Upper lobe of left lung (tissue), 6 donors: ENCODE measurements at regions not wholly inside any gene's neighbourhood (a gene's known extent, or its start where the extent isn't known, plus 50 kb on each side); places are given as distances from the start of the nearest gene placed in this dataset.
"Not testable (repeated sequence)": the region's sequence is repeated elsewhere in the genome, so short reads cannot be mapped to it uniquely, and the experiment has no call there.

Source experiments
- ATAC-seq, 2 donors: fragments of 200-7000 bp; cut with Tn5 transposase; one replicate each; pipeline ENCODE4 v1.9.1; 2022; ENCODE audit warnings: mild to moderate bottlenecking in 2 of 2, moderate library complexity in 2 of 2; ENCODE audit not compliant: low FRiP score in 2 of 2
- DNase-seq, 2 donors: peaks; one replicate each; pipeline ENCODE4 v3.0.0-alpha.2; 2019 to 2020
- H3K27ac ChIP-seq, 4 donors: fragments of 200-600 bp; sonication (generic); one replicate each; pipeline ENCODE4 v1.5.1; 2016 to 2019
- H3K27me3 ChIP-seq, 4 donors: fragments of 200-600 bp; sonication (generic); one replicate each; pipeline ENCODE4 v1.5.1; 2017 to 2019
- H3K36me3 ChIP-seq, 4 donors: fragments of 200-600 bp; sonication (generic); one replicate each; pipeline ENCODE4 v1.5.1; 2016 to 2019
- H3K4me1 ChIP-seq, 4 donors: fragments of 200-600 bp; sonication (generic); one replicate each; pipeline ENCODE4 v1.5.1; 2018 to 2019
- H3K4me3 ChIP-seq, 4 donors: fragments of 200-600 bp; sonication (generic); one replicate each; pipeline ENCODE4 v1.5.1; 2017 to 2019; ENCODE audit warnings: mild to moderate bottlenecking in 2 of 4, moderate library complexity in 1 of 4
- H3K9me3 ChIP-seq, 4 donors: fragments of 200-600 bp; sonication (generic); one replicate each; pipeline ENCODE4 v1.5.1; 2018 to 2019
- EP300 ChIP-seq, 4 donors: sonication (generic); formaldehyde crosslinking; IDR thresholded peaks; one replicate each; pipeline ENCODE4 v1.5.1; 2017; ENCODE audit warnings: antibody characterized with exemption in 4 of 4, control low read depth in 2 of 4
- POLR2A ChIP-seq, 4 donors: fragments of 450-650 bp; IDR thresholded peaks; one replicate each; pipeline ENCODE4 v1.5.1; 2016 to 2017; ENCODE audit warnings: antibody characterized with exemption in 4 of 4, mild to moderate bottlenecking in 2 of 4
- POLR2AphosphoS5 ChIP-seq, 2 donors: sonication (generic); formaldehyde crosslinking; IDR thresholded peaks; one replicate each; pipeline ENCODE4 v1.5.1; 2017; ENCODE audit warnings: antibody characterized with exemption in 2 of 2
- WGBS, 2 donors: methylation state at CpG; one replicate each; pipeline ENCODE4 v1.1.5; 2017 to 2018; 5-methylcytosine and 5-hydroxymethylcytosine counted together
- TF ChIP-seq, protein P1 (sequence below), 6 experiments: fragments of 450-650 bp in 4 of 6; fragments of 200-600 bp in 2 of 6; sonication (generic) in 2 of 6; IDR thresholded peaks; one replicate each; pipeline ENCODE4 v1.5.1; 2016 to 2019; ENCODE audit warnings: antibody characterized with exemption in 6 of 6
- donor health status: DM: no; HTN: no; CAD: no; lungs with moderate emphysema.
- donor health status: DM: no; HTN: yes; CAD: no; lungs with severe emphysema.

DNA sequence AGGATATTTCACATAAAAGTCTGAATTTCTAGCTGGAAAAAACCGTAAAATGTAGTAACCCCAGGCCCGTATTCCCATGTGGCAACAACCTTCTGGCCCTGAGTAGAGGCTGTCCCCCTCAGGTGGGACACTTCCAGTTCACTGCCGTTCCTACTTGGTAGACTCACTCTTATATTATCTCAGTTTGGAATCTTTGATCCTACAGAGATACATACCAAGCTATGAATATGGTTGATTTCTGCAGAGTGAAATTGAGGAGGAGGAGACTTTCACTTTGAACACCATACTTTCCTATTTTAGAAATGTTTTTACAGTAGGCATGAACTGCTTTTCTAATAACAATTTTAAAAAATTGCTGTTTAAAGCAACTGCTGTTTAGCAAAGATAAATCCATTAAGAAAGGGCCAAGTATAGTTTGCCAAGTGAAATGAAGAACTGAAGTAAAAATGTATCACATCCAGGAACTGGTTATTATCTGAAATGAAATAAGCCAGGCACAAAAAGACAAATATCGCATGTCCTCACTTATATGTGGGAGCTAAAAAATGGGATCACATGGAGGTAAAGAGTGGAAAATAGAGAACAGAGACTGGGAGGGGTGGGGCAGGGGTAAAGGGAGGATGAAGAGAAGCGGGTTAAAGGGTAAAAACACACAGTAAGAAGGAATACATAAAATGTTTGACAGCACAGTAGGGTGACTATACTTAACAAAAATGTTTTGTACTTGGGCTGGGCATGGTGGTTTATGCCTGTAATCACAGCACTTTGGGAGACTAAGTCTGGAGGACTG lies 92.8 kb upstream of the METAP2 start:
- WGBS, 2 donors = 82 to 85% methylated on average over 5 of the region's 5 CpGs
- no peaks in the 10 kb centered on the region for H3K36me3 ChIP-seq
- no peak for ATAC-seq
- TF ChIP-seq, protein P1, sequence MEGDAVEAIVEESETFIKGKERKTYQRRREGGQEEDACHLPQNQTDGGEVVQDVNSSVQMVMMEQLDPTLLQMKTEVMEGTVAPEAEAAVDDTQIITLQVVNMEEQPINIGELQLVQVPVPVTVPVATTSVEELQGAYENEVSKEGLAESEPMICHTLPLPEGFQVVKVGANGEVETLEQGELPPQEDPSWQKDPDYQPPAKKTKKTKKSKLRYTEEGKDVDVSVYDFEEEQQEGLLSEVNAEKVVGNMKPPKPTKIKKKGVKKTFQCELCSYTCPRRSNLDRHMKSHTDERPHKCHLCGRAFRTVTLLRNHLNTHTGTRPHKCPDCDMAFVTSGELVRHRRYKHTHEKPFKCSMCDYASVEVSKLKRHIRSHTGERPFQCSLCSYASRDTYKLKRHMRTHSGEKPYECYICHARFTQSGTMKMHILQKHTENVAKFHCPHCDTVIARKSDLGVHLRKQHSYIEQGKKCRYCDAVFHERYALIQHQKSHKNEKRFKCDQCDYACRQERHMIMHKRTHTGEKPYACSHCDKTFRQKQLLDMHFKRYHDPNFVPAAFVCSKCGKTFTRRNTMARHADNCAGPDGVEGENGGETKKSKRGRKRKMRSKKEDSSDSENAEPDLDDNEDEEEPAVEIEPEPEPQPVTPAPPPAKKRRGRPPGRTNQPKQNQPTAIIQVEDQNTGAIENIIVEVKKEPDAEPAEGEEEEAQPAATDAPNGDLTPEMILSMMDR (IDR thresholded peaks at IDR 0.05) = no peak
- TF ChIP-seq EP300 (IDR thresholded peaks at IDR 0.05) (no peak), POLR2AphosphoS5 (IDR thresholded peaks at IDR 0.05) (no peak), POLR2A (IDR thresholded peaks at IDR 0.05) (no peak)
- H3K27ac ChIP-seq = no peak overlapping the region
- no peaks in the 10 kb centered on the region for H3K27me3 ChIP-seq
- no peak for DNase-seq
- peaks cover 5 to 11% (median 8%) of the 10 kb centered on the region in 4 donors for H3K4me1 ChIP-seq
- H3K4me3 ChIP-seq = no peak overlapping the region
- no peaks in the 10 kb centered on the region for H3K9me3 ChIP-seq

DNA sequence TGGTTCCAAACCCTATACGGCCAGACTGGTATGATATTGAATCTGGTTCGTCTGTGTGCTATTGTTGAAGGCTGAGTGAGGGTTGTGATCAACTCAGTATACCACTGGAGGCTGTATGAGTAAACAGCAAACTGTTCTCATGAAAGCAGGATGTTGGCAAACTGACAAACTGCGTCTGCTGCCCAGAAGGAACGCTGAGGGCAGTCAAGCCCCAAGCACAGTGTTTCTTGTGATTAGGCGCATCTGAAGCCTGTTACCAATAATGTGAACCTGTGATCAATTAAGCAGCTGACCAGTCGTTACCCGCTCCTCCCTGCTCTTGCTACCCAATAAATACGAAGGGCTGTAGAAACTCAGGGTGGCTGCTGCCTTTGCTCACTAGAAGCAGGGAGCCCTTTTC lies 90.0 kb upstream of the METAP2 start:
- peak overlapping the region in 2 of 4 donors; percentile 19 to 27 for H3K4me3 ChIP-seq
- peak overlapping the region in 2 of 4 donors; percentile 5 to 48 for H3K27ac ChIP-seq
- 47 to 57% methylated on average over 8 of the region's 8 CpGs for WGBS, 2 donors

DNA sequence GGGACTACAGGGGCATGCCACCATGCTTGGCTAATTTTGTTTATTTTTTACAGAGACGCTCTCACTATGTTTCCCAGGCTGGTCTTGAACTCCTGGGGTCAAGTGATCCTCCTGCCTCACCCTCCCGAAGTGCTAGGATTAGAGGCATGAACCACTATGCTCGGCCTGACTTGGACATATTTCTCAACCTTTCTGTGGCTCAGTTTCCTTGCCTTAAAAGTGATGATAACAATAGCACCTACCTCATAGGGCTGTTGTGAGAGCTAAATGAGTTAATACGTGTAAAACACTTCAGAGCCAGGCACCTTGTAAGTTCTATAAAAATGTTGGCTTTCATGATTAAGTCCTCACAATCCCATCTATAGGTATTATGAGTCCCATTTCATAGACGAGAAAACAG lies 89.2 kb upstream of the METAP2 start:
- H3K27ac ChIP-seq = peak overlapping the region in 1 of 4 donors; percentile 46
- 73 to 81% methylated on average over 5 of the region's 5 CpGs for WGBS, 2 donors

More for the DNA sequence above, 90.0 kb upstream of the METAP2 start:
- ATAC-seq = peak in 1 of 2 donors; percentile 25
- H3K9me3 ChIP-seq, DNase-seq, H3K36me3 ChIP-seq, H3K27me3 ChIP-seq: not testable (repeated sequence)
- H3K4me1 ChIP-seq = peaks cover 5 to 11% (median 8%) of the 10 kb centered on the region in 4 donors

DNA sequence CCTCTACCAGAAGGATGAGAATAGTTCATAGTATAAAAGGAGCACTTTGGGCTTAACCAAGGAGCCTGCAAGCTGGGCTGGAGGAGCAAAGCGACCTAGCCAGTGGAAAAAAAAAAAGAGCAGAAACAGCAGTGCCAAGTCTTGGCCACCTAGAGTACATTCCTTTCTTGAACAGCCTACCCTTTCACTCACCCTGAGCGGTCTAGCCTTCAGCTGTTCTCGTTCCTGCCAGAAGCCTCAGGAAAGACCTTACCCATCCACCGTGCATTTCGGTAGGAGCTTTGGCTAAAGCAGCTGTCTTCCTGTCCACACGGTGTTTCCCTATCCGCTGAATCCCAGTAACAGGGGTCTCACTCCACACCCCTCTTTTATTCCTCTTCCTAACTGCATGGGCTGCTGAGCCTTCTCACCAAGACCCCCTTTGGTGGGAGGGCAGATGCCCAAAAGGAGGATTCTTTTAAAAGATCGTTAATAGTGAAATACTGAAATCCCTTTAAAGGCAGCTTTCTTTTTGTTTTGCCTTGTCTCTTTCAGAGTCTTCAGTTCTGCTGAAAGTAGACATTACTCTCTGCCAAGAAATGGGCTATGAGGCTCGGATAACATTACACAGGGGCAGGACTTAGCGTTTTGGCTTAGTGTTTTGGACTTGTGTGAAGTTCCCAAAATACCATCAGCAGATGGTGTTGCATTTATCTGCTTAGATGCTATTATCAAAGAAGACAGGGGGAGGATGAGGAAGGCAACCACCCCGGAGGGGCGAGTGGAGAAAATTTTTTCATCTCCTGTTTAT lies 88.5 kb upstream of the METAP2 start:
- Histone ChIP-seq H3K27ac (peak overlapping the region in 3 of 4 donors; percentile 25 to 46 (median 40)), H3K9me3 (no peaks in the 10 kb centered on the region), H3K4me3 (peak overlapping the region in 3 of 4 donors; percentile 3 to 31 (median 18)), H3K36me3 (no peaks in the 10 kb centered on the region), H3K4me1 (peaks cover 5 to 11% (median 8%) of the 10 kb centered on the region in 4 donors), H3K27me3 (no peaks in the 10 kb centered on the region)
- DNase-seq = no peak
- TF ChIP-seq POLR2A (IDR thresholded peaks at IDR 0.05) (no peak), EP300 (IDR thresholded peaks at IDR 0.05) (no peak)
- ATAC-seq = peak; percentile 59 to 83
- 55 to 59% methylated on average over 12 of the region's 12 CpGs for WGBS, 2 donors

More for the DNA sequence above, 89.2 kb upstream of the METAP2 start:
- Histone ChIP-seq H3K36me3 (no peaks in the 10 kb centered on the region), H3K27me3 (no peaks in the 10 kb centered on the region), H3K4me3 (no peak overlapping the region), H3K9me3 (no peaks in the 10 kb centered on the region), H3K4me1 (peaks cover 5 to 11% (median 8%) of the 10 kb centered on the region in 4 donors)
- no peak for ATAC-seq
- TF ChIP-seq POLR2A (IDR thresholded peaks at IDR 0.05) (no peak), POLR2AphosphoS5 (IDR thresholded peaks at IDR 0.05) (no peak), EP300 (IDR thresholded peaks at IDR 0.05) (no peak)
- TF ChIP-seq, protein P1 (IDR thresholded peaks at IDR 0.05) = no peak
- DNase-seq = no peak

DNA sequence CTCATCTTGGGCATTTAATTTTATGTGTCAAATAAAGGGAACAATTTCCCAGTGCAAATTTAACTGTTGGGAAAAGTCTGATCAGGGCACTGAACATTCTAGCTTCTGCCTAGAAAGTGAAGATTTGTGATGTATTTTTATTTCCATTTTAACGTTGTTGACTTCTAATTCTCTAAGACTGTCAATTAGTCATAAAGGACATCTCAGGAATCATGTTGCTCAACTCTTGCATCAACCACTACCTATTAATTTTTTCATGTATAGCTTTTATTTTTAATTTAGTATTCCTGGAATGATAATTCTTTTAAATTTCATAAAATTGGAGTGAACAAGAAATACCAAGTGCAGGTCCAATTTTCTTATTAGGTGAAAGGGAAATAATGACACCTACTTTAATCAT lies 87.9 kb upstream of the METAP2 start:
- Histone ChIP-seq H3K27ac (peak overlapping the region in 1 of 4 donors; percentile 25), H3K9me3 (no peaks in the 10 kb centered on the region), H3K4me3 (no peak overlapping the region), H3K4me1 (peaks cover 5 to 11% (median 8%) of the 10 kb centered on the region in 4 donors), H3K27me3 (no peaks in the 10 kb centered on the region), H3K36me3 (no peaks in the 10 kb centered on the region)
- TF ChIP-seq POLR2A (IDR thresholded peaks at IDR 0.05) = no peak
- no peak for TF ChIP-seq EP300 (IDR thresholded peaks at IDR 0.05)
- TF ChIP-seq POLR2AphosphoS5 (IDR thresholded peaks at IDR 0.05) = no peak
- TF ChIP-seq, protein P1 (IDR thresholded peaks at IDR 0.05) = no peak
- DNase-seq (no peak), ATAC-seq (no peak)
- WGBS, 2 donors = 81 to 92% methylated on average over 1 of the region's 1 CpG

DNA sequence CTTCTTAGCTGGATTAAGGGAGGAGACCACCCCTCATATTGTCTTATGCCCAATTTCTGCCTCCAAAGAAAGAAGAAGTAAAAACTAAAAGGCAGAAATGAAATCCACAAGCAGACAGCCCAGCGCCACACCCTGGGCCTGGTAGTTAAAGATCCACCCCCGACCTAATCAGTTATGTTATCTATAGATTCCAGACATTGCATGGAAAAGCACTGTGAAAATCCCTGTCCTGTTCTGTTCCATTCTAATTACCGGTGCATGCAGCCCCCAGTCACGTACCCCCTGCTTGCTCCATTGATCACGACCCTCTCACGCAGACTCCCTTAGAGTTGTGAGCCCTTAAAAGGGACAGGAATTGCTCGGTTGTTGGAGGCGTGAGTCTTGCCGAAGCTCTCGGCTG lies 85.7 kb upstream of the METAP2 start:
- H3K36me3 ChIP-seq, H3K27ac ChIP-seq, H3K27me3 ChIP-seq, H3K4me3 ChIP-seq, DNase-seq, H3K9me3 ChIP-seq, ATAC-seq: not testable (repeated sequence)
- H3K4me1 ChIP-seq = peaks cover 5 to 11% (median 8%) of the 10 kb centered on the region in 4 donors
- 87 to 94% methylated on average over 10 of the region's 10 CpGs for WGBS, 2 donors
